ENCODE measurements at regions not wholly inside any gene's neighbourhood (a gene's known extent, or its start where the extent isn't known, plus 50 kb on each side); places are given as distances from the start of the nearest gene placed in this dataset.
"Not testable (repeated sequence)": the region's sequence is repeated elsewhere in the genome, so short reads cannot be mapped to it uniquely, and the experiment has no call there.

DNA sequence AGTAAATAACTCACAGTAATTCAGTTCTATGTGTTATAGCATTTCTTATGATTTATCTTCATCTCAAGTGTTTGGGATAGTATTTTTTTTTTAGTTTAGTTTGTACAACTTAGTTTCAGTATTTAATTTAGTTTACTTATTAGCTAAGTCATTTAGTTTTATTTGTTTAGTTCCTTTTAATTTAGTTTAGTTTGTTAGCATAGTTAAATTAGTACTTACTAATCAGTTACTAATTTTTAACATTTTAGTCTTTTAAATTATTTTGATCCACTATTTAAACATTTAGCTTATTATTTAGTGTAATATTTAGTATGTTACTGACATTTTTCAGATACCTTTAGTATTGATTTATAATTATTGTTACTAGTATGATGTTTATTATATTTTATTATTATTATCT, 85.2 kb upstream of the SIPA1L2 start:
- no peak for DNase-seq (ENCODE audit: low spot score)

DNA sequence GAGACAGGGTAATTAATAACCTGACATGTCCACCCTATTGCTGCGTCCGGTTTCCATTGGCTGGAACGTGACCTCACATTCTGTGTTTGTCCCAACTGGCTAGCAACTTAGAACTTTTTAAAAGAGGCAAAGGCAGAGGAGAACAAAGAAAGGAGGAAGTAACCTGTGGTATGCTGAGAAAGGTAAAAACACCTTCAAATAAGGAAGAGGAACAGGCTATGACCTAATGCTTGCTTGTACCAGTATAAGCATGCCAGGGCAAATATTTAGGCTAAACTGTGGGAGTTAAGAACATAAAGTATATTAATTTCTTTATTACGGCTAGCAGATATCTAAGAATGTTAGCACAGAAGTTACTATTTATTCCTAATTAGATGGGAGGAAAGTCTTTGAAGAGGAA, 87.3 kb upstream of the MAP10 start:
- not testable (repeated sequence) for DNase-seq (ENCODE audit: low spot score)

DNA sequence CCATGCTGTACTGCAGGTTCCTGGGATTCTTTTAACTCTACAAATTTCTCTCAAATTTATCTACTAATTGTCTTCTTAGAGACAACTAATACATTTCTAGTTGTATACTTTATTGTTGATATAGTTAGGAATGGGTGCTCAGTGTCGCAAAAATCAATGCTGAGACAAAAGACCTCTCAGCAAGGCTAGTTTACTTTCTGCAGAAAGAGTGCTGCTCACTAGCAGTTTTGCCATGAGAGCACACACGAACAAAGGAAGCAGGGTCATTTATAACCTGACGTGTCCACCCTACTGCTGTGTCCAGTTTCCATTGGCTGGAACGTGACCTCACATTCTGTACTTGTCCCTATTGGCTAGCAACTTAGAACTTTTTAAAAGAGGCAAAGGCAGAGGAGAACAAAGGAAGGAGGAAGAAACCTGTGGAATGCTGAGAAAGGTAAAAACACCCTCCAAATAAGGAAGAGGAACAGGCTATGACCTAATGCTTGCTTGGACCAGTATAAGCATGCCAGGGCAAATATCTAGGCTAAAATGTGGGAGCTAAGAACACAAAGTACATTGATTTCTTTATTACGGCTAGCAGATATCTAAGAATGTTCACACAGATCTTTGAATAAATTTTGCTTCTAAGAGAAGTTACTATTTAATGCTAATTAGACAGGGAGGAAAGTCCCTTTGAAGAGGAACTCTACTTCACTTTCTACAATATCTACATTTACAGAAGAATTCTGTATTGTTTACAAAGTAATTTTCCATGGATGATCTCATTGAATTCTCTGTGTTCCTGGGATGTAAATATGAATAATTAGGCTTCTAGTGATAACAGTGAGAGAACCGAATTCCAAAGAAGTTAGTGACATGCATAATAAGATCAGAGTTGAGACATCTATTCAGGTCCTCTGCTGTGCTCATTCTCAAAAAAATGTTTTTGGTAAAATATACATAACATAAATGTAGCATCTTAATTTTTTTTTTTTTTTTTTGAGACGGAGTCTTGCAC, 86.0 kb upstream of the MAP10 start:
- no peak for DNase-seq (ENCODE audit: low spot score)

DNA sequence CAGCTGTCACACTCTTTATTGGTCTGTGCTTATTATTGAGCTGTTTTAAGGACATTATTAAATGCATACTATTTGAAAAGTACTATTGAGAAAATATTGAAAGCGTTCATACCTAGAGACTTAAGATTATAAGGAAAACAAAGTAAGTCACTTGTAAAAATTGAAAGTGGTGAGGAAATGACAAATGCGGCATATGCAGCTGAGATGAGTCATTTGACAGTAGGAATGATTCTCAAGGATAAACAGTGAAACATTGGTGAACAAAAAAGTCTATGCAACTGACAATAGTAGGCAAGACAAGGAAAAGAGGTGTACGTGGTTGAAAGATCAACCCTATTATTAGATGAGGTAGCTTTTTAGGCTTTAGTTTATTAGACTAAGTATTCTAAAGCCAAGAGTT, 82.6 kb upstream of the MAP10 start:
- DNase-seq (ENCODE audit: low spot score) = no peak

DNA sequence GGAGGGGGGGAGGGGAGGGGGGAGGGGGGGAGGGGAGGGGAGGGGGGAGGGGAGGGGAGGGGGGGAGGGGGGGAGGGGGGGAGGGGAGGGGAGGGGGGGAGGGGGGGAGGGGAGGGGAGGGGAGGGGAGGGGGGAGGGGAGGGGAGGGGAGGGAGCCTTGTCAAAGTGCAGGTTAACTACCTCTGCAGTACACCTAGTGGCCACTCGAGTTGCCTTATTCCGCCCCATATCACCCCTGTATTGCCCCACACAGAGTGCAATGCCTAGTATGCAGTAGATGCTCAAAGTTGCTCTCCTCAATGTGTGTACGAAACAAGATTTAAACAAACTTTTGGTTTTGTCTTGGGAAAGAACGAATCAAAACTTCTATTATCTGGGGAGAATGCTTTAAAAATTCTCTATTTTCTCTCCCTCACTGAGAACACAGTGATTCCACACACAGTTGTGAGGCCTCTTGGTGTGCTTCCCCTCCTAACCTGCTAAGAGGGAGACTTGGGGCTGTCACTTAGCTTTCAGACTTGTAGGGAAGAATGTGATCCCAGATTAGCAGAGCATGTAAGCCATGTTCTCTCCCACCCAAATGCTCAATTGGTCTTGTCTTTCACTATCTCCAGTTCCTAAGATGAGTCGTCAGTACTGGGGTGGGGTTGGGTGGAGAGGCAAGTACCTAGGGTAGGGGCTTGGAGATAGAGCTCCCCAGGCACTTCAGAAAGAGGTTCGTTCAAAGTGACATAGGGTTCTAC, 79.7 kb upstream of the MAP10 start:
- DNase-seq (ENCODE audit: low spot score) = no peak

DNA sequence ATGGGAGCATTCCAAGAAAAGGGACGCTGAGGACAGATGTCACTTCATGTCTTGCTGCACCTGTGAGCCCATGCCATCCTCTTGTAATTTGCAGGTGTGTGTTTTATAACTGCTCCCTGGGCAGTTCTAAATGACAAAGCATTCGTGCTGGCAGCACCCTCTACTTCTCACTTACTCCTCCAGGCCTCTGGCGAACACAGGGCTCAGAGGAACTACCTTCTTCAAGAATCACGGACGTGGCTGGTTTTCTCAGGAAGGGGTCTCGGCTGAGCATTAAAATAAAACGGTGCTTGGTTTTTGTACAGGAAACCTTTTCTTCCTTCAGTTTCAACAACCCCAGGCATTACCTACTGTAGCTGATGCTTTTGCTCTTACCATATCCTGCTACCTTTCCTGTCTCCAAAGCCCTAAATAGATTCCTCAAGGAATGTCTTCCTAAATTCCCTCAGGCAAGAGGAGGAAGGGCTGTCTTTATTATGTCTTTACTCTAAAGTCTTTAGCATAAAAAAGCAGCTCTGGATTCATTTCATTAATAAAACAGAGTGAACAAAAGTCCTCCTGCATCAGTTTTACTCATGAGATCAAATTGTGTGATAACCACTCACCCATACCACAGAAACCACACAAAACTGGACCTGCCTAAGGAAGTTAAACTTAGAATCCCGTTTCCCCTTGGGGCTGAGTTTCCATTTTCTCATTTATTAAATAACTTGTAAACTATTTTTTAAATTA, 79.0 kb upstream of the MAP10 start:
- no peak for DNase-seq (ENCODE audit: low spot score)

DNA sequence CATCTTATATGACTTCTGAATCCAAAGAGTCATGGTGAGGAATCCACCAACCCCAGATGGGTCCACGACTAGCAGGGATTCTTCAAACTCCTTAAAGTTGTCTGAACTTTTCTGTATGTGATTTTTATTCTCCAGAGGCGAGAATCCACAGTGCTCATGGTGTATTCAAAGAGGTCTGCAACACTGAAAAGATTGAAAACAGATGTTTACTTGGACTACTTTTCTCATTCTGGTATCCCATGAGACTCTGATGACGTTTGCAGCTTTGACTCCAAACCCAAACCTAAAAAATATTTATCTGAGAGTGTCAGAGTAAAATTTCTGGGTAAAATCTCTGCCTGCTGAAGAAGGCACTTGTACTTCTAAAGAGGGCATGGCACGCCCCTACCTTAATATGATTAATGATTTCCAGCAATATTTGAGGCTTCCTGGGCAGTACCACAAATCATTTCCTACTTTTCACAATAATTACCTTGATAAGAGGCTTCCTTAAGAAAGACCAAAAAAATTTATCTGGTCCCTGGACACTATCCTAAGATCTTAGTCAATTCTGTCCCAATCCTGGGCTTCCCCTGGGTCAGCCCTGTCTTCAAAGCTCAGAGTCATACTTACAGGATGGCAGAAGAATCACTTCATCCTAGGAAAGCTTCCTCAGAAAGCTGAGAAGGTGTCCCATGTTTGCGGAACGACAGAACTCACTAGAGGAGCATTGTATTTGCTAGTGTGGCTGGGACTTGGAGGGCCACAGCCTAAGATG, 76.5 kb upstream of the MAP10 start:
- DNase-seq (ENCODE audit: low spot score) = no peak

DNA sequence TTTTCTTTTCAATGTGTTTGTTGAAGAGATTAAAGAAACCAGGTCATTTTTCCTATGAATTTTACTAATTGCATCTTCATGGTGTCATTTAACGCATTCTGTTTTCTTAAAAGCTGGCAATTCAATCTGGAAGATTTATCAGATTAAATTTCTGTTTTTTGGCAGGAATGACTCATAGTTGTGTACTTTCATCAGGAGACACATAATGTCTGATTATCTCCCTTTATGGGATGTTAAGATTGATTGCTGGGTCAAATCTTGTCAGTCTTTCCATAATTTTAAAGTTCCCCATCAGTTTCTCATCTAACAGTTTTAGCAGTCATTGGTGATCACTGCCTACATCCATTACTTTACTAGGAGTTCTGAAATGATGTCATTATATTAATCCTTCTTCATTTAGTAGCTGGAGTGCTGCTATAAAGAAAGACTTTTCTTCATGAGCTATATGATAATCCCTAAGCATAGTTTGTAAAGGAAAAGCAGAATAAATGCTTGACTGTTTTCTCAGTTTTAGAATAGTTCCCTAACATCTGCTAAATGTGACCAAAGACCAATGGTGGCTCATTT, 72.8 kb upstream of the MAP10 start:
- DNase-seq (ENCODE audit: low spot score) = no peak

DNA sequence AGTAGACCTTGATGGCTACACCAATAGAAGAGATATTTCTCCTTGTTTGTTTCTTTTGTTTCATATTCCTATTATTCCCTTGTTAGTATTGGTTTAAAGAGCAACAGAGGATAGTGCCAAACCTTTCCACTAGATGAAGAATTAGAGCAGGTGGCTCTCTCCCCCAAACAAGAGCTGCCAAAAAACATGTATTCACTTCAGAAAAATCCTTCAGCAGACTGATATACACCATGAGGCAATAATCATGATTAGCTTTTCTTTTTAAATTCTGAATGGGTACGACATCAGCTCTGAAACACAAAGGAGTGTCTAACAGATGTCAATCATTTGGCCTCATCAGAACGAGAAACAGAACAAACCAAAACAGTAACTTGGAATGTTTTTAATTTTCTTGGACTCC, 67.3 kb upstream of the MAP10 start:
- no peak for DNase-seq (ENCODE audit: low spot score)

DNA sequence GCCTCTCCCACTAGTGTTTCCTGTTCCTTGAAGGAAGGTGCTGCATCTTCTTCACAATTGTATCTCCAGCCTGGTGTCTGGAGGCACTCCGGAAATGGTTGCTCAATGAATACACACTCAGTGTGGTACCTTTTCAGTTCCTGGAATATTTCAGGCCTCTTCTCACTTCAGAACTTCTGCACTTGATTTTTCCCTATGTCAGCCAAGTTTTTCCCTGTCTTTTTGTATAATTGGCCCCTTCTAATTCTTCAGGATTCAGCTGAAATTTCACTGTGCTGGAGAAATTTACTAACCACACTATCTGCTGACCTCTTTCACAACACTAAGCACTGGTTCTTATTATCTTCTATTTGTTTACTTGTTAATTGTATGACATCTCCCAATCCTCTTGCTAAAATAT, 61.2 kb upstream of the MAP10 start:
- DNase-seq (ENCODE audit: low spot score) = no peak

DNA sequence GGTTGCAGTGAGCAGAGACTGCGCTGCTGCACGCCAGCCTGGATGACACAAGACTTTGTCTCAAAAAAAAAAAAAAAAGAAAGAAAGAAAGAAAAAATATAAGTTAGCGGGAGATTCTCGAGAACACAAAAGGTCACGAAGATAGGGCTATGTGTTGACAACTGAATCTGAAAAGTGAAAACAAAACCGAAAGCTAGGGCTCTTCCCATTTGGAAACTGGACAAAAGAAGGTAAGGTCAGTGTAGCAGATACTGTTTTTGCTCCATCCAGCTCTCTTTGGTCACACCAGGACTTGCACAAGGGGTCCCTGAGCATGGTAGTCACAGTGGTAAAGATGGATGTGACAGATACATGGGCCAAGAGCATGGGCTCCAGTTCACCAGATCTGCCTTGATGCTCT, 60.4 kb upstream of the MAP10 start:
- no peak for DNase-seq (ENCODE audit: low spot score)

DNA sequence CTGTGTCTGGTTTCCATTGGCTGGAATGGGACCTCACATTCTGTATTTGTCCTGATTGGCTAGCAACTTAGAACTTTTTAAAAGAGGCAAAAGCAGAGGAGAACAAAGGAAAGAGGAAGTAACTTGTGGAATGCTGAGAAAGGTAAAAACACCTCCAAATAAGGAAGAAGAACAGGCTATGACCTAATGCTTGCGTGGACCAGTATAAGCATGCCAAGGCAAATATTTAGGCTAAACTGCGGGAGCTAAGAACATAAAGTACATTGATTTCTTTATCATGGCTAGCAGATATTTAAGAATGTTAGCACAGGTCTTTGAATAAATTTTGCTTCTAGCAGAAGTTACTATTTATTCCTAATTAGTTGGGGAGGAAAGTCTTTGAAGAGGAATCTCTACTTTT, 59.5 kb upstream of the MAP10 start:
- DNase-seq (ENCODE audit: low spot score) = not testable (repeated sequence)

DNA sequence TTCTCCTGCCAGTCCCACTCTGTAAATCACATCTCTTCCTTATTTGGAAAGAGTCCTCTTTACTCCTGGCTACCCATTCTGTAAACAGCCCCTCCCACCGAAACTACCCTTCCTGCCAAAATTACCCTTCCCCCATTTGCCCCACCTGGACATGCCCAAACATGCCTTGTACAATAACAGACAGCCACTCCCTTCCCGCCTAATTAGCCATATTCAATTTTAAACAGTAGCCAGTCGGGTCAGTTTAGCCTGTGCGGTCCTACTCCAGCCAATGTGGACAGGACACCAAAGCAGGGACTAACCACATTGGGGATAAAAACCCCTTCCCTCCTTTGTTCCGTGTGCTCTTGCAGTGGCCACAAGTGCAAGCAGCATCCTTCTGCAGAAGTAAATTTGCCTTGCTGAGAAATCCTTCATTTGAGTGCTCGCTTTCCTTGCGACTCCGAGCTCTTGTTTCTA, 56.3 kb upstream of the MAP10 start:
- no peak for DNase-seq (ENCODE audit: low spot score)

DNA sequence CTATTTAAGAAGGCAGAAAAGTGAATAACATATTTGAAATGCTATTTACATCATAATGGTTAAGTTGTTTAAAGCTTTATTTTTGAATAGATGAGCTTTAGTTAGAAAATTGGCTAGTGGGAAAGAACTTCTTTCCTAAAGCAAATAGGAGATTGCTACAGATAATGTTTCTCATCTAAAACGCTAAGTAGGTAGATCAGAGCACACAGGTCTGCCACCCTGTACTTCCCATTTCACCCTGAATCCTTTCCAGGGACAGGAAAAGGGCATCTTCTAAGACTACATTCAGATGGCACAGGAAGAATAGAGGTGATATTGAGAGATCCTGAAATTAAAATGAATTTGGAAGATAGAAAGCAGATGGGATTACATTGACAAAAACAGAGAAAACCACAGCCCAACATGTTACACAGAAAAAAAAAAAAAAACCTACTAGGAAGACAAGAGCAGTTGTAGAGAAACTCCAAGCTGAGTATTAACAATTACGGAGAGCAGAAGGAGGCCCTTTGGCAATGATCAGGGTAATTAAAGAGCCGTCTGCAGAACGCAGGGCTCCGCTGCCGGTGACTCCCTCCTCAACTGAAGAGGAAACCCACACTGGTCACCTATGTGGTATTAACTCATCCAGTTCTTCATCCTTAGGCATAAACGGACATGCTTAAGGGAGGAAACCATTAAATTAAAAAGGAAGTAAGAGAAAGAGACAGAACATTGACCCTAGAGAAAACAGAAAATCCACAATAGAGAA, 53.6 kb upstream of the MAP10 start:
- no peak for DNase-seq (ENCODE audit: low spot score)

DNA sequence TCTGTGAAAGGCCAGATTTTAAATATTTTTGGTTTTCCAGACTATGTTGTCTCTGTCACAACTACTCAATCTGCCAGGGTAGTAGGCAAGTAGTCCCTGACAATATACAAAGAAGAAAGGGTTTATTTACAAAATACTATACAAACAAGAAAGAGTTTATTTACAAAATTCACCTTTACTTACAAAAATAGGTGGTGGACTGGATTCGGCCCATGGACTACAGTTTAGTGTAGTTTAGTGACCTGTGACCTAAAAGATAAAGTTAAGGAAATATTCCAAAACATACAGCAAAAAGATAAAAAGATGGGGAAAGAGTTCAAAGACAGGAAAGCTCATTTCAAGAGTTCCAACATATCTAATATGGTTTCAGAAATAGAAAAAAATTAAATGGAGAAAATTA, 52.9 kb upstream of the MAP10 start:
- no peak for DNase-seq (ENCODE audit: low spot score)

DNA sequence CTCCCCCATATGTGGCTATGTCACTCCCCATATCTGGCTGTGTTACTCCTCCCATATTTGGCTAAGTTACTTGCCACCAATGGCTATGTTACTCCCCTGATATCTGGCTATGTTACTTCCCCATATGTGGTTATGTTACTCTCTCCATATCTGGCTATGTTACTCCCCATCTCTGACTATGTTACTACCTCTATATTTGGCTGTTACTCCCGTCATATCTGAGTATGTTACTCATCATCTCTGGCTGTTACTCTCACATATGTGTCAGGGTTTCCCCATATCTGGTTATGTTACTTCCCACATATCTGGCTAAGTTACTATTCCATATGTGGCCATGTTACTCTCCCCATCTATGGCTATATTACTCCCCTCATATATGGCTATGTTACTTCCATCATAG, 50.3 kb upstream of the MAP10 start:
- no peak for DNase-seq (ENCODE audit: low spot score)
